GM12878 (cell line): ENCODE measurements at regions not wholly inside any gene's neighbourhood (a gene's known extent, or its start where the extent isn't known, plus 50 kb on each side); places are given as distances from the start of the nearest gene placed in this dataset.

Experiments
- ATAC-seq: fragments of 200-7000 bp; cut with Tn5 transposase; 3 replicates; pipeline ENCODE4 v1.9.1; 2020; ENCODE audit warnings: mild to moderate bottlenecking, moderate library complexity
- BruUV-seq: library from RNA; stranded (reverse); fragments of 400-500 nt; replicated peaks from 2 replicates; lab custom pipeline; 2021; lab: Mats Ljungman, UMichigan
- CTCF ChIA-PET: fragments of 300-600 bp; sonication (Branson Sonifier 250); formaldehyde crosslinking; extraction: SDS; loops from one replicate; lab custom pipeline; 2021; ENCODE audit warnings: inconsistent platforms; lab: Yijun Ruan, JAX
- POLR2A ChIA-PET: fragments of 350-600 bp; formaldehyde crosslinking; extraction: SDS; loops from one replicate; lab custom pipeline; 2021; ENCODE audit warnings: inconsistent platforms; lab: Charles Lee
- RAD21 ChIA-PET: fragments of 300-600 bp; sonication (Branson Sonifier 250); formaldehyde crosslinking; loops from one replicate; lab custom pipeline; 2023; ENCODE audit warnings: antibody characterized with exemption; ENCODE audit not compliant: unreplicated experiment; lab: Charles Lee
- SMC1A ChIA-PET: fragments of 300-600 bp; sonication (Branson Sonifier 250); formaldehyde crosslinking; loops from one replicate; lab custom pipeline; 2023; ENCODE audit not compliant: unreplicated experiment, uncharacterized antibody; lab: Charles Lee
- DNase-seq: peaks from one replicate; pipeline ENCODE4 v3.0.0-alpha.2; 2011; ENCODE audit warnings: low read depth, low spot score
- FAIRE-seq: peaks from 3 replicates; lab custom pipeline; 2011; peaks lifted over from hg19 to GRCh38; lab: Jason Lieb, UNC
- H2AFZ ChIP-seq: 2 replicates; pipeline ENCODE4 v1.6.0; 2011; ENCODE audit warnings: low read depth, low read length, control low read depth; ENCODE audit not compliant: control insufficient read depth
- H3K27ac ChIP-seq: 2 replicates; pipeline ENCODE4 v1.5.1; 2011; ENCODE audit warnings: control low read depth; ENCODE audit not compliant: control insufficient read depth, insufficient read depth
- H3K27me3 ChIP-seq, 2 experiments: replicated peaks in 1 of 2; 2 replicates each; pipeline versions ENCODE4 v1.6.0 to v1.6.1; 2011; ENCODE audit warnings: low read length in 1 of 2; ENCODE audit not compliant: control insufficient read depth in 2 of 2, insufficient read depth in 2 of 2
- H3K36me3 ChIP-seq, 2 experiments: 2 replicates each; pipeline ENCODE4 v1.5.1; 2011; ENCODE audit warnings: low read length in 1 of 2; ENCODE audit not compliant: control insufficient read depth in 2 of 2, insufficient read depth in 2 of 2
- H3K4me1 ChIP-seq: 2 replicates; pipeline ENCODE4 v1.6.1; 2011; ENCODE audit warnings: mild to moderate bottlenecking, low read length, moderate library complexity, mixed read lengths; ENCODE audit not compliant: control insufficient read depth, insufficient read depth
- H3K4me2 ChIP-seq: 2 replicates; pipeline ENCODE4 v1.6.0; 2011; ENCODE audit warnings: control low read depth; ENCODE audit not compliant: control insufficient read depth, insufficient read depth
- H3K4me3 ChIP-seq: fragments of 200-600 bp; sonication (generic); 2 replicates; pipeline ENCODE4 v1.5.1; 2016
- H3K79me2 ChIP-seq: 2 replicates; pipeline ENCODE4 v1.6.0; 2011; ENCODE audit warnings: low read length; ENCODE audit not compliant: control insufficient read depth, insufficient read depth
- H3K9ac ChIP-seq: 2 replicates; pipeline ENCODE4 v1.8.0; 2011; ENCODE audit warnings: low read length, control low read depth, mixed read lengths; ENCODE audit not compliant: control insufficient read depth, insufficient read depth
- H3K9me3 ChIP-seq: replicated peaks from 3 replicates; pipeline ENCODE4 v1.5.1; 2011; ENCODE audit warnings: mild to moderate bottlenecking, low read length; ENCODE audit not compliant: control insufficient read depth, insufficient read depth
- H4K20me1 ChIP-seq: 2 replicates; pipeline ENCODE4 v1.6.0; 2011; ENCODE audit not compliant: control insufficient read depth, insufficient read depth
- BHLHE40 ChIP-seq, 2 experiments: fragments of 450-650 bp in 1 of 2; IDR thresholded peaks; 2 replicates each; pipeline ENCODE4 v1.6.1; 2011 to 2017; ENCODE audit warnings: low read depth in 2 of 2, borderline replicate concordance in 1 of 2, improper control_type of control experiment in 1 of 2, low read length in 1 of 2, mild to moderate bottlenecking in 1 of 2
- EED ChIP-seq: sonication (generic); IDR thresholded peaks from 2 replicates; pipeline ENCODE4 v1.6.1; 2016; ENCODE audit warnings: antibody characterized with exemption, low read depth
- EP300 ChIP-seq, 2 experiments: fragments of 150-350 bp in 1 of 2; IDR thresholded peaks; 2 replicates each; pipeline ENCODE4 v1.6.1; 2011 to 2012; ENCODE audit warnings: low read depth in 2 of 2, low read length in 2 of 2, borderline replicate concordance in 1 of 2, improper control_type of control experiment in 1 of 2, inconsistent platforms in 1 of 2; ENCODE audit not compliant: control insufficient read depth in 1 of 2
- KAT2A ChIP-seq: conservative IDR thresholded peaks from 2 replicates; pipeline ENCODE4 v1.6.1; 2011; ENCODE audit warnings: low read depth, low read length; ENCODE audit not compliant: control insufficient read depth
- RAD21 ChIP-seq: IDR thresholded peaks from 2 replicates; pipeline ENCODE4 v1.6.1; 2011; ENCODE audit warnings: mild to moderate bottlenecking, low read depth, low read length, moderate library complexity; ENCODE audit not compliant: insufficient read depth
- SMAD5 ChIP-seq: IDR thresholded peaks from 2 replicates; pipeline ENCODE4 v1.6.1; 2016; ENCODE audit warnings: antibody characterized with exemption, low read depth
- TARDBP ChIP-seq: IDR thresholded peaks from 2 replicates; pipeline ENCODE4 v1.6.1; 2016; ENCODE audit warnings: borderline replicate concordance
- TCF3 ChIP-seq: IDR thresholded peaks from 2 replicates; pipeline ENCODE4 v1.6.1; 2012; ENCODE audit warnings: low read depth, mild to moderate bottlenecking, low read length, borderline replicate concordance; ENCODE audit not compliant: insufficient read depth
- ZNF24 ChIP-seq: fragments of 450-650 bp; IDR thresholded peaks from 2 replicates; pipeline ENCODE4 v1.6.1; 2017; ENCODE audit warnings: antibody characterized with exemption, mild to moderate bottlenecking
- WGBS: methylation state at CpG from one replicate; pipeline ENCODE4 v1.1.6; 2016; ENCODE audit warnings: low lambda C conversion rate; ENCODE audit not compliant: insufficient replicate concordance, insufficient coverage; ENCODE audit errors: missing lambda C conversion rate; 5-methylcytosine and 5-hydroxymethylcytosine counted together
- in situ Hi-C: fragments of 300-500 bp; cut with MboI; formaldehyde crosslinking; loops from 9 replicates; pipeline ENCODE4 v1.14.3; 2018; ENCODE audit warnings: mixed read lengths
- intact Hi-C: fragments of 100-400 bp; cut with micrococcal nuclease; formaldehyde crosslinking; loops from one replicate; pipeline ENCODE4 v1.14.2; 2022; ENCODE audit not compliant: unreplicated experiment
- TF ChIP-seq, protein P1 (sequence below): fragments of 450-650 bp; IDR thresholded peaks from 2 replicates; pipeline ENCODE4 v1.6.1; 2018; ENCODE audit warnings: borderline replicate concordance, mild to moderate bottlenecking; ENCODE audit not compliant: partially characterized antibody

DNA sequence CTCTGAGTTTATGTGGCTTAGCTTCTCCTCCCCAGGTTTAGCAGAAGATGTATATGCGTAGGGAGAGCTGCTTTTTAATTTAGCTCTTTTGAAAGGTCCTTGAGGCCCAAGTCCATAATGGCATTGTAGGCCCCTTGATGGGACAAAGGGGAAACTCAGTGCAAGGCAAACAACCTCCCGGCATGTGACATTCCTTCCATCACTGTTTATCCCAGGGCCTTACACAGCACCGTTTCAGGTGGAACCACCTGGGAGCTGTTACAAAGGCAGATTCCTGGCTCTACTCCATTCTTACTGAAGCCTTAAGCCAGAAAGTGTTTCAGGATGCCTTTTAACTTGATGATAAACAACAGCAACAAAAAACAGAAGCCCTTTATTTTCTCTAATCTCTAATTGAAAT, 555.4 kb downstream of the SLC4A3 start:
- ChIA-PET SMC1A (no interaction called here), POLR2A (no interaction called here), CTCF (no interaction called here), RAD21 (no interaction called here)
- no peak overlapping the region for H3K27ac ChIP-seq
- in situ Hi-C loops = no loop called here
- no peak overlapping the region for H3K4me2 ChIP-seq
- no peaks in the 10 kb centered on the region for H3K27me3 ChIP-seq
- no peak for DNase-seq
- WGBS = 50% methylated on average over 3 of the region's 3 CpGs
- H3K9me3 ChIP-seq = no peaks in the 10 kb centered on the region
- H3K9ac ChIP-seq = no peak overlapping the region
- no peaks in the 10 kb centered on the region for H3K4me1 ChIP-seq
- H3K4me3 ChIP-seq = no peak overlapping the region
- no peak for TF ChIP-seq TARDBP
- TF ChIP-seq BHLHE40 (IDR thresholded peaks at IDR 0.05; ENCODE audit: borderline replicate concordance in 1 of 2, low read depth in 2 of 2, low read length in 1 of 2) = no peak
- no peak for TF ChIP-seq KAT2A
- no peak for TF ChIP-seq RAD21
- no peak for TF ChIP-seq EP300 (IDR thresholded peaks at IDR 0.05; ENCODE audit: borderline replicate concordance in 1 of 2, control insufficient read depth in 1 of 2, low read depth in 2 of 2, low read length in 2 of 2)
- TF ChIP-seq, protein P1, sequence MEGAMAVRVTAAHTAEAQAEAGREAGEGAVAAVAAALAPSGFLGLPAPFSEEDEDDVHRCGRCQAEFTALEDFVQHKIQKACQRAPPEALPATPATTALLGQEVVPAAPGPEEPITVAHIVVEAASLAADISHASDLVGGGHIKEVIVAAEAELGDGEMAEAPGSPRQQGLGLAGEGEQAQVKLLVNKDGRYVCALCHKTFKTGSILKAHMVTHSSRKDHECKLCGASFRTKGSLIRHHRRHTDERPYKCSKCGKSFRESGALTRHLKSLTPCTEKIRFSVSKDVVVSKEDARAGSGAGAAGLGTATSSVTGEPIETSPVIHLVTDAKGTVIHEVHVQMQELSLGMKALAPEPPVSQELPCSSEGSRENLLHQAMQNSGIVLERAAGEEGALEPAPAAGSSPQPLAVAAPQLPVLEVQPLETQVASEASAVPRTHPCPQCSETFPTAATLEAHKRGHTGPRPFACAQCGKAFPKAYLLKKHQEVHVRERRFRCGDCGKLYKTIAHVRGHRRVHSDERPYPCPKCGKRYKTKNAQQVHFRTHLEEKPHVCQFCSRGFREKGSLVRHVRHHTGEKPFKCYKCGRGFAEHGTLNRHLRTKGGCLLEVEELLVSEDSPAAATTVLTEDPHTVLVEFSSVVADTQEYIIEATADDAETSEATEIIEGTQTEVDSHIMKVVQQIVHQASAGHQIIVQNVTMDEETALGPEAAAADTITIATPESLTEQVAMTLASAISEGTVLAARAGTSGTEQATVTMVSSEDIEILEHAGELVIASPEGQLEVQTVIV = no peak
- no peak for TF ChIP-seq EED
- TF ChIP-seq TCF3 = no peak
- TF ChIP-seq SMAD5 = no peak
- TF ChIP-seq ZNF24 = no peak
- no peaks in the 10 kb centered on the region for H3K36me3 ChIP-seq
- H2AFZ ChIP-seq = no peak overlapping the region
- no peaks in the 10 kb centered on the region for H4K20me1 ChIP-seq
- H3K79me2 ChIP-seq = no peaks in the 10 kb centered on the region
- intact Hi-C loops = no loop called here
- no TSS peak for BruUV-seq
- FAIRE-seq = no peak
- ATAC-seq = no peak
